ENCODE measurements at regions not wholly inside any gene's neighbourhood (a gene's known extent, or its start where the extent isn't known, plus 50 kb on each side); places are given as distances from the start of the nearest gene placed in this dataset.

GRCh38 chr6:65852369-65852852, 145.4 kb upstream of the EYS start:
- DNase-seq (ENCODE audit: low spot score) = no peak
- TF ChIP-seq, protein P1, sequence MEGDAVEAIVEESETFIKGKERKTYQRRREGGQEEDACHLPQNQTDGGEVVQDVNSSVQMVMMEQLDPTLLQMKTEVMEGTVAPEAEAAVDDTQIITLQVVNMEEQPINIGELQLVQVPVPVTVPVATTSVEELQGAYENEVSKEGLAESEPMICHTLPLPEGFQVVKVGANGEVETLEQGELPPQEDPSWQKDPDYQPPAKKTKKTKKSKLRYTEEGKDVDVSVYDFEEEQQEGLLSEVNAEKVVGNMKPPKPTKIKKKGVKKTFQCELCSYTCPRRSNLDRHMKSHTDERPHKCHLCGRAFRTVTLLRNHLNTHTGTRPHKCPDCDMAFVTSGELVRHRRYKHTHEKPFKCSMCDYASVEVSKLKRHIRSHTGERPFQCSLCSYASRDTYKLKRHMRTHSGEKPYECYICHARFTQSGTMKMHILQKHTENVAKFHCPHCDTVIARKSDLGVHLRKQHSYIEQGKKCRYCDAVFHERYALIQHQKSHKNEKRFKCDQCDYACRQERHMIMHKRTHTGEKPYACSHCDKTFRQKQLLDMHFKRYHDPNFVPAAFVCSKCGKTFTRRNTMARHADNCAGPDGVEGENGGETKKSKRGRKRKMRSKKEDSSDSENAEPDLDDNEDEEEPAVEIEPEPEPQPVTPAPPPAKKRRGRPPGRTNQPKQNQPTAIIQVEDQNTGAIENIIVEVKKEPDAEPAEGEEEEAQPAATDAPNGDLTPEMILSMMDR (IDR thresholded peaks at IDR 0.05; ENCODE audit: extremely low read depth, missing control alignments) = no peak

DNA sequence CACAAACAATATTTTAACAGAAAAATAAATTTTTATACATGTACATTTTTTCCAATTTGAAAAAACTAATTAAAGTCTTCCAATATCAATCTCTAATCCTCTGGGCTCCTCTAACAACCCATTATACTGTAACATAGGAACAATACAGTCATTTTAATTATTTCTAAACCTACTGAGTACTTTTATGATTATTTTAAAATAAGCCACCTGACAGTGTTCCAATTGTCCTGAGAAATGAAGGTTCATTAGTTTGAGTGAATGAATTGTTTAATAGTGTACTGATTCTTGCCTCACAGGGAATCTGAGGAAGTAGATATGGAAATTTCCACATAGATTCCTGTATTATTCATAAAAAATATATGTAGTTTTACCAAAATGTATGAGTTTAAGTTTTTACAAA, 123.1 kb upstream of the EYS start:
- TF ChIP-seq, protein P1 (IDR thresholded peaks at IDR 0.05; ENCODE audit: extremely low read depth, missing control alignments) = no peak

GRCh38 chr6:65819152-65819551, 112.1 kb upstream of the EYS start:
- DNase-seq (ENCODE audit: low spot score) = no peak
- TF ChIP-seq, protein P1 (IDR thresholded peaks at IDR 0.05; ENCODE audit: extremely low read depth, missing control alignments) = no peak

More for the DNA sequence above, 123.1 kb upstream of the EYS start:
- DNase-seq (ENCODE audit: low spot score) = no peak

GRCh38 chr6:65818576-65818975, 111.5 kb upstream of the EYS start:
- DNase-seq (ENCODE audit: low spot score) = no peak
- TF ChIP-seq, protein P1 (IDR thresholded peaks at IDR 0.05; ENCODE audit: extremely low read depth, missing control alignments) = no peak

DNA sequence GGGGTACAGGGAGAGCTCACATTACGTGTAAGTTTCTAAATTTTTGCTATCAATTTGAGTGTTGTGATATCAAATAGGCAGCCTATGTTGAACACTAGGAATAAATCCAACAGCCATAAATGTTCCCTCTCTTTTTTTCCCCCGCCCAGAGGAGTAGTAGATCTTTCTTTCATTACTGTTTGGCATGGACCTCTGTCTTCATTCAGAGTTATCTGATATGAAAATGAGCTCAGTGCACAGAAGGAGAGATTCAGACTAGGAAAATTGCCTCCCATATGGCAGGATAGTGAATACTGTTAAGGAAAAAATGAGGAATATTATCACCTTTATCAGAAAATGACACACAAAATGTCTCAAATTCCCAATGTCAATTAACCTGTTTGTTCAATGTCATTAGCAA, 110.0 kb upstream of the EYS start:
- TF ChIP-seq, protein P1 (IDR thresholded peaks at IDR 0.05; ENCODE audit: extremely low read depth, missing control alignments) = no peak
- no peak for DNase-seq (ENCODE audit: low spot score)

GRCh38 chr6:65814071-65814470, 107.0 kb upstream of the EYS start:
- DNase-seq (ENCODE audit: low spot score) = no peak

DNA sequence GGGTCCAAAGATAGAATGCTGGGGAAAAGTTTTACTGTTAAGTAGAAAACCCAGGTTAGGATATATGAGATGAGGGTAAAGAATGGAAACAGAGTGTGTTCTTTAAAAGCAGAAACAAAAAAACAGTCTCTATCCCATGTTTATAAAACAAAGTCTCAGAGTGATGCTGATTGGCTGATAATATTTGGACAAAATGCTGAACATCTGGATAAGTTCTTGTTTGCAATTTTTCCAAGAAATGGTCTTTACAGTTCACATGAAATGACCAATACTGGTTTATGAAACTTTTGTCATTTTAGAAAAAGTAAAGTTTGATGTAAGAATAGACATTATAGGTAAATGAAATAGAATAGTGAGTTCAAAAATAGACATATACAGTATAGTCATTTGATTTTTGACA, 96.2 kb upstream of the EYS start:
- TF ChIP-seq, protein P1 (IDR thresholded peaks at IDR 0.05; ENCODE audit: extremely low read depth, missing control alignments) = no peak
- DNase-seq (ENCODE audit: low spot score) = no peak

More at GRCh38 chr6:65814071-65814470, 107.0 kb upstream of the EYS start:
- TF ChIP-seq, protein P1 (IDR thresholded peaks at IDR 0.05; ENCODE audit: extremely low read depth, missing control alignments) = no peak

All from GM20000 (cell line).